SK-N-SH treated with all-trans-retinoic acid at 6 μM for 48 hours (cell line): ENCODE measurements at regions not wholly inside any gene's neighbourhood (a gene's known extent, or its start where the extent isn't known, plus 50 kb on each side); places are given as distances from the start of the nearest gene placed in this dataset.

Experiments
- ATAC-seq: fragments of 200-7000 bp; cut with Tn5 transposase; 3 replicates; pipeline ENCODE4 v1.9.1; 2020; ENCODE audit warnings: mild to moderate bottlenecking, moderate library complexity
- BACH2 ChIP-seq: fragments of 250-450 bp; sonication (Bioruptor Pico); IDR thresholded peaks from 2 replicates; pipeline ENCODE4 v1.9.0; 2021; ENCODE audit warnings: mild to moderate bottlenecking, borderline replicate concordance
- CREB5 ChIP-seq: fragments of 250-450 bp; sonication (Bioruptor Pico); IDR thresholded peaks from 2 replicates; pipeline ENCODE4 v1.5.1; 2020; ENCODE audit warnings: low read depth, mild to moderate bottlenecking, moderate library complexity
- CSDC2 ChIP-seq: fragments of 250-450 bp; sonication (Bioruptor Pico); IDR thresholded peaks from 2 replicates; pipeline ENCODE4 v1.5.0; 2020; ENCODE audit warnings: mild to moderate bottlenecking, moderate library complexity
- CSRNP3 ChIP-seq: fragments of 250-450 bp; sonication (Bioruptor Pico); IDR thresholded peaks from 2 replicates; pipeline ENCODE4 v1.5.1; 2021; ENCODE audit warnings: mild to moderate bottlenecking, moderate library complexity
- GLIS3 ChIP-seq: fragments of 250-450 bp; sonication (Bioruptor Pico); IDR thresholded peaks from 2 replicates; pipeline ENCODE4 v1.5.0; 2020; ENCODE audit warnings: mild to moderate bottlenecking, moderate library complexity
- ISL1 ChIP-seq: fragments of 250-450 bp; sonication (Bioruptor Pico); IDR thresholded peaks from 2 replicates; pipeline ENCODE4 v2.1.2; 2022; ENCODE audit warnings: mild to moderate bottlenecking, moderate library complexity
- OSR1 ChIP-seq: fragments of 250-450 bp; sonication (Bioruptor Pico); IDR thresholded peaks from 2 replicates; pipeline ENCODE4 v1.8.0; 2022; ENCODE audit warnings: moderate library complexity, mild to moderate bottlenecking, inconsistent platforms
- PATZ1 ChIP-seq: fragments of 250-450 bp; sonication (Bioruptor Pico); IDR thresholded peaks from 2 replicates; pipeline ENCODE4 v1.8.0; 2020; ENCODE audit warnings: mild to moderate bottlenecking, moderate library complexity, borderline replicate concordance
- POU6F1 ChIP-seq: fragments of 250-450 bp; sonication (Bioruptor Pico); IDR thresholded peaks from 2 replicates; pipeline ENCODE4 v1.8.0; 2021; ENCODE audit warnings: low read depth, mild to moderate bottlenecking, moderate library complexity, borderline replicate concordance
- PPARA ChIP-seq: fragments of 250-450 bp; sonication (Bioruptor Pico); IDR thresholded peaks from 2 replicates; pipeline ENCODE4 v1.5.0; 2020; ENCODE audit warnings: mild to moderate bottlenecking, borderline replicate concordance
- SNAI2 ChIP-seq: fragments of 250-450 bp; sonication (Bioruptor Pico); IDR thresholded peaks from 2 replicates; pipeline ENCODE4 v1.5.0; 2020; ENCODE audit warnings: mild to moderate bottlenecking, moderate library complexity
- TCF4 ChIP-seq: fragments of 250-450 bp; sonication (Bioruptor Pico); IDR thresholded peaks from 2 replicates; pipeline ENCODE4 v1.8.0; 2021; ENCODE audit warnings: mild to moderate bottlenecking, moderate library complexity, borderline replicate concordance
- TOX ChIP-seq: fragments of 250-450 bp; sonication (Bioruptor Pico); IDR thresholded peaks from 2 replicates; pipeline ENCODE4 v1.8.0; 2021; ENCODE audit warnings: mild to moderate bottlenecking, moderate library complexity, borderline replicate concordance
- ZFP3 ChIP-seq: fragments of 250-450 bp; sonication (Bioruptor Pico); IDR thresholded peaks from 2 replicates; pipeline ENCODE4 v1.5.0; 2020; ENCODE audit warnings: mild to moderate bottlenecking, moderate library complexity
- ZFP30 ChIP-seq: fragments of 450-650 bp; formaldehyde crosslinking; IDR thresholded peaks from 2 replicates; pipeline ENCODE4 v1.5.0; 2022; ENCODE audit warnings: mild to moderate bottlenecking, moderate library complexity
- ZNF70 ChIP-seq: fragments of 450-650 bp; formaldehyde crosslinking; IDR thresholded peaks from 2 replicates; pipeline ENCODE4 v1.5.0; 2020; ENCODE audit warnings: mild to moderate bottlenecking, moderate library complexity
- ZNF8 ChIP-seq: fragments of 450-650 bp; formaldehyde crosslinking; IDR thresholded peaks from 2 replicates; pipeline ENCODE4 v1.5.0; 2020; ENCODE audit warnings: mild to moderate bottlenecking, moderate library complexity

GRCh38 chr3:16715281-16715680, 110.1 kb upstream of the DAZL start:
- ATAC-seq, result no peak
- TF ChIP-seq SNAI2 (CRISPR knock-in tag) (no peak), GLIS3 (CRISPR knock-in tag) (no peak), ZFP30 (CRISPR knock-in tag) (no peak), ZFP3 (no peak), CSDC2 (CRISPR knock-in tag) (no peak), POU6F1 (CRISPR knock-in tag) (no peak), PPARA (CRISPR knock-in tag) (no peak), TCF4 (CRISPR knock-in tag) (no peak), PATZ1 (CRISPR knock-in tag) (no peak), TOX (no peak)

- ATAC-seq, result no peak
- no peak for TF ChIP-seq POU6F1 (CRISPR knock-in tag)
- no peak for TF ChIP-seq PATZ1 (CRISPR knock-in tag)
- TF ChIP-seq SNAI2 (CRISPR knock-in tag), result no peak
Observed at GRCh38 chr3:16719426-16719825, 114.2 kb upstream of the DAZL start.

GRCh38 chr3:16720367-16720940, 115.2 kb upstream of the DAZL start:
- no peak for TF ChIP-seq CSRNP3 (CRISPR knock-in tag)
- TF ChIP-seq BACH2, result no peak
- TF ChIP-seq ZNF70 (CRISPR knock-in tag), result no peak
- no peak for TF ChIP-seq PATZ1 (CRISPR knock-in tag)
- TF ChIP-seq ISL1 (CRISPR knock-in tag), result no peak
- TF ChIP-seq ZNF8 (CRISPR knock-in tag), result no peak
- no peak for TF ChIP-seq TCF4 (CRISPR knock-in tag)
- no peak for TF ChIP-seq OSR1 (CRISPR knock-in tag)
- no peak for TF ChIP-seq CREB5 (CRISPR knock-in tag)
- TF ChIP-seq PPARA (CRISPR knock-in tag), result no peak
- ATAC-seq, result no peak
